ENCODE measurements at regions not wholly inside any gene's neighbourhood (a gene's known extent, or its start where the extent isn't known, plus 50 kb on each side); places are given as distances from the start of the nearest gene placed in this dataset.

DNA sequence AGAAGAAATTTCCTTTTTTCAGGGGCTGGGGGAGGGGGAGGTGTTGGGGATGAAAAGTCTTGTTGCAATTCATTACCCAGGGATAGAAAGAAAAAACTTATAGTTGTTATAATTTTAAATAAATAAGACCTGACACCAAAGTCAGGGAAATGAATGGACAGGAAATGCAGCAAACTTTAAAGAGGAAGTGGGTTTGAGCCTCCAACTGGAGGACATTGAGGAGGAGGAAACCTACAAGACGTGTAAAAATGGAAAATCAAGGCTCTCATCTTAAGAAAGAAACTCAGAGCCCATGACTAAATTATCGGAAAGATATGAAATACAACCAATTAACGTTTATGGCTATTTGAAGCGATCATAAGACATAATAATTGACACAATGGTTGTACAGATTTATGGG is 54.4 kb downstream of the NIBAN1 start:
- FAIRE-seq = no peak

GRCh38 chr1:184915463-184916090 is 58.7 kb downstream of the NIBAN1 start:
- no peak for FAIRE-seq

DNA sequence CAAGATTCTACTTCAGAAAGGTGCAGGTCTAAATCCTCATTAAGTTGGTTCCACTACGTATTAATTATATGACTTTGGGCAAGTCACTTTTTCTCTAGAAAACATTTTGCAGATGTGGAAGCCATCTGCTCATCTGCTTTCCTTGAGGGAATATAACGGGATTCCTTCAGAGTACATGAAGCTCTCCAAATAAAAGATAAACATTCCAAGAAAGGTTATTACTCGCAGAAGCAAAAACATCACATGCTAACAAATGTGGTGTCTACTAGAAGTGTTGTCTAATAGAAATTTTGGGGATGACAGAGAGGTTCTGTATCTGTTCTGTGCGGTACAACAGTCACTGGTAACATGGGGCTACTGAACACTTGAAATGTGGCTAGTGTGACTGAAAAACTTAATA is 60.2 kb downstream of the NIBAN1 start:
- FAIRE-seq = no peak

DNA sequence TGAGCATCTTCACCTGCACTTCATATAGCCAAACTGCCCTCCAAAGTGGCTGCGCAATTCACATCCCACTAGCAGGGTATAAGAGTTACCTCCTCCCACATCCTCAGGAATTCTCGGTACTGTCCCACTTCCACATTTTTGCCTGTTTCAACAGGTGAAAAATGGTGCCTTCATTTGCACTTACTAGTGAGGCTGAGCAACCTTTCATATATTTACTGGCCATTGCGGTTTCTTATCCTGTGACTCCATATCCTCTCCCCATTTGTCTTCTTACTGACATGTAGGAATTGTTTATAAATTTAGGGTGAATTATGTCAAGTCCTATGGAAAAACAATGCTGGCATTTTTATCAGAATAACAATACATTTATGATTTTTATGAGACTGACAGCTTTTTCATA is 61.9 kb downstream of the NIBAN1 start:
- no peak for FAIRE-seq

DNA sequence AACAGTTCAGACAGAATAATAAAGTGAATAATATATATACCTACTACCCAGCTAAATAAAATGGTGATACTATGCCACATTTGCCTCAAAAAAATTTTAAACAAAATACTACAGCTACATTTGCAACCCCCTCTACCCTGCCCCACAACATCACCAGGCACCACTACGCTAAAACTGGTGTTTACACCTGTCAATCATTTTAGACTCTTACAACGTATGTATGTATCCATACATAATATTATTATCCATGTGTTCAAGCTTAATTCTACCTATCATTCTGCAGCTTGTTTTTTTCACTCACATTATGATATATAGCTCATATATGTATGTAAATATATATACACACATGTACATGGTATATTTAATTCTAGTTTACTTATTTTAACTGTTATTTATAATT is 62.5 kb downstream of the NIBAN1 start:
- no peak for FAIRE-seq

- FAIRE-seq = no peak
Observed at GRCh38 chr1:184911103-184911745, 63.1 kb downstream of the NIBAN1 start.

GRCh38 chr1:184910691-184911091 is 63.6 kb downstream of the NIBAN1 start:
- no peak for FAIRE-seq

GRCh38 chr1:184910005-184910404 is 64.3 kb downstream of the NIBAN1 start:
- FAIRE-seq = no peak

GRCh38 chr1:184909019-184909418 is 65.3 kb downstream of the NIBAN1 start:
- FAIRE-seq = no peak

- FAIRE-seq = no peak
Observed at GRCh38 chr1:184908506-184908905, 65.8 kb downstream of the NIBAN1 start.

- no peak for FAIRE-seq
Observed at GRCh38 chr1:184907500-184907899, 66.8 kb downstream of the NIBAN1 start.

DNA sequence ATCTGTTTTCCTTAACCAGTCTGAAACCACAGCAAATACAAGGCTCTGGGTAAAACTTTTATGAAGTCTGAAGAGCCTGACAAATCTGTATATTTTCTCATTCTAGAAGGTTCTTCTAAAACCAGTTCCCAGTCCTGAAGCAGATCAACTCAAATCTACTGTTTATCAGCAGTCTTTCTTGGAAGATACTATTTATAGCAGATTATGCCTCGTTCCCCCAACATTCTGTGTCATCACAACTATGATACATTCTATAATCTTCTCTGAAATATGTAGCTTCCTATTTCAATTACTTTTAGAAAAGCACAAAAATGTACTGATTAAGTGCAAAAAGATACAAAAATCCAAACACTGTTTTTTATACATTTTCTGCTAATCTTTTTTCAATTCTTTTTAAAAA is 67.5 kb downstream of the NIBAN1 start:
- FAIRE-seq = no peak

- no peak for FAIRE-seq
Observed at GRCh38 chr1:184905601-184906322, 68.5 kb downstream of the NIBAN1 start.

- FAIRE-seq = no peak
Observed at GRCh38 chr1:184903111-184903692, 71.1 kb downstream of the NIBAN1 start.

- FAIRE-seq = no peak
Observed at GRCh38 chr1:184900507-184900906, 73.8 kb downstream of the NIBAN1 start.

DNA sequence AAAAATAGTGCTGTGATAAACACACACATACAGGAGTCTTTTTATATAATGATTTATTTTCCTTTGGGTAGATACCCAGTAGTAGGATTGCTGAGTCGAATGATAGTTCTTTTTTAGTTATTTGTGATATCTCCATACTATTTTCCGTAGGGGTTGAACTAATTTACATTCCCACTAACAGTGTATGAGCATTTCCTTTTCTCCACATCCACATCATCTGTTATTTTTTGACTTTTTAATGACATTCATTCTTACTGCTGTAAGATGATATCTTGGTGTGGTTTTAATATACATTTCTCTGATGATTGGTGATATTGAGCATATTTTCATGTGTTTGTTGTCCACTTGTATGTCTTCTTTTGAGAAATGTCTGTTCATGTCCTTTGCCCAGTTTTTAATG is 78.3 kb downstream of the NIBAN1 start:
- no peak for FAIRE-seq

GRCh38 chr1:184895086-184895485 is 79.2 kb downstream of the NIBAN1 start:
- FAIRE-seq = no peak

- no peak for FAIRE-seq
Observed at GRCh38 chr1:184893695-184894094, 80.6 kb downstream of the NIBAN1 start.

GRCh38 chr1:184892116-184892515 is 82.2 kb downstream of the NIBAN1 start:
- no peak for FAIRE-seq

GRCh38 chr1:184891440-184891839 is 82.9 kb downstream of the NIBAN1 start:
- FAIRE-seq = no peak

GRCh38 chr1:184890539-184890973 is 83.8 kb downstream of the NIBAN1 start:
- no peak for FAIRE-seq

DNA sequence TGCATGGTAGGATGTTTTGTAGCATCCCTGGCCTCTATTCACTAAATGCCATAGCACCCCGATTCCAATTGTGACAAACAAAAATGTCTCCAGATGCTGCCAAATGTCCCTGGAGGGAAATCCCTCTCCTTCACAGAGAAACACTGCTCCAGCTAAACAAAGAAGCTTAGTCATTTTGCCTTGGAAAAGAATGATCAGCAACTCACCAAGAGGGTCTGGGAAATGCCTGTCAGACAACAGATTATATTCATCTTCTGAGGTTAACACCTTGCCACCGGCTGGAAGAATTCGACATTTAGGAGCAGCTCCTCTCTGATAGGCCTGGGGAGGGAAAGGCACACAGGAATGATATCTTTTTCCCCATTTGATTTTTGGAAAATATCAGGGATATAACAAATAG is 84.4 kb downstream of the NIBAN1 start:
- no peak for FAIRE-seq

- no peak for FAIRE-seq
Observed at GRCh38 chr1:184889166-184889565, 85.1 kb downstream of the NIBAN1 start.

DNA sequence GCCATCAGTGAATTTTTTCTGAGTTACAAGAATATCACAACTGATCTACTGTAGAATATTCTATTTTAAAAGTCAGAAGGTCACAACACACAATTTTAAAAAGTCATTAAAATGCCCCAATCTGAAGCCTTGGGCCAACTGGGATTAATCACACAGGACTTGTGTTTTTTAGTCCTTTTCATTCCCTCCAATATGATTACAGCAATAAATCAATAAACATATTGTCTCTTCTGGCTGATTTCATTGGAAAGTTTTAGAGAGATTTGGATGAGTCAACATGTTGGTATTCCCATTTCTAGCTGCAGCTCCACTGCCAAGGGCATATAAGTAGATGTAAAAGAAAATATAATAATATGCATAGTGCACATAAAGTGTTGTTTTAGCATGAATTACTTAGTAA is 85.8 kb downstream of the NIBAN1 start:
- no peak for FAIRE-seq

Measured in A204.1 (cell line).